ENCODE measurements at regions not wholly inside any gene's neighbourhood (a gene's known extent, or its start where the extent isn't known, plus 50 kb on each side); places are given as distances from the start of the nearest gene placed in this dataset.

GRCh38 chr5:125346316-125346715 is 599.9 kb upstream of the ZNF608 start:
- Histone ChIP-seq H3K79me2 (ENCODE audit: low read length) (no peaks in the 10 kb centered on the region), H3K9ac (ENCODE audit: low read length) (no peak overlapping the region), H3K4me3 (ENCODE audit: low read length) (no peak overlapping the region), H3K4me1 (ENCODE audit: low read length) (no peaks in the 10 kb centered on the region), H3K4me2 (ENCODE audit: low read depth, low read length, poor library complexity, severe bottlenecking) (no peak overlapping the region), H3K27ac (ENCODE audit: low read length) (no peak overlapping the region), H3K27me3 (ENCODE audit: low read length) (no peaks in the 10 kb centered on the region), H3K9me3 (ENCODE audit: low read length) (no peaks in the 10 kb centered on the region), H2AFZ (ENCODE audit: low read length) (no peak overlapping the region), H4K20me1 (ENCODE audit: insufficient read depth, low read depth, low read length) (no peaks in the 10 kb centered on the region), H3K9me2 (replicated peaks; ENCODE audit: insufficient read depth, low read length) (no peaks in the 10 kb centered on the region), H3K36me3 (ENCODE audit: insufficient read depth, low read length) (no peaks in the 10 kb centered on the region)
- DNase-seq: no peak

- Histone ChIP-seq H4K20me1 (ENCODE audit: insufficient read depth, low read depth, low read length) (no peaks in the 10 kb centered on the region), H3K4me1 (ENCODE audit: low read length) (no peaks in the 10 kb centered on the region), H3K4me3 (ENCODE audit: low read length) (no peak overlapping the region), H3K4me2 (ENCODE audit: low read depth, low read length, poor library complexity, severe bottlenecking) (no peak overlapping the region), H3K9ac (ENCODE audit: low read length) (no peak overlapping the region), H3K27me3 (ENCODE audit: low read length) (no peaks in the 10 kb centered on the region), H3K36me3 (ENCODE audit: insufficient read depth, low read length) (no peaks in the 10 kb centered on the region), H3K9me2 (replicated peaks; ENCODE audit: insufficient read depth, low read length) (no peaks in the 10 kb centered on the region), H3K9me3 (ENCODE audit: low read length) (no peaks in the 10 kb centered on the region), H2AFZ (ENCODE audit: low read length) (no peak overlapping the region), H3K27ac (ENCODE audit: low read length) (no peak overlapping the region), H3K79me2 (ENCODE audit: low read length) (no peaks in the 10 kb centered on the region)
- no peak for DNase-seq
Measured at GRCh38 chr5:125348221-125348692, 601.8 kb upstream of the ZNF608 start.

GRCh38 chr5:125348936-125349831 is 602.7 kb upstream of the ZNF608 start:
- Histone ChIP-seq H3K9me2 (replicated peaks; ENCODE audit: insufficient read depth, low read length) (no peaks in the 10 kb centered on the region), H3K36me3 (ENCODE audit: insufficient read depth, low read length) (no peaks in the 10 kb centered on the region), H3K4me1 (ENCODE audit: low read length) (no peaks in the 10 kb centered on the region), H4K20me1 (ENCODE audit: insufficient read depth, low read depth, low read length) (no peaks in the 10 kb centered on the region), H3K4me2 (ENCODE audit: low read depth, low read length, poor library complexity, severe bottlenecking) (no peak overlapping the region), H3K4me3 (ENCODE audit: low read length) (no peak overlapping the region), H3K9ac (ENCODE audit: low read length) (no peak overlapping the region), H2AFZ (ENCODE audit: low read length) (no peak overlapping the region), H3K79me2 (ENCODE audit: low read length) (no peaks in the 10 kb centered on the region), H3K27ac (ENCODE audit: low read length) (no peak overlapping the region), H3K27me3 (ENCODE audit: low read length) (no peaks in the 10 kb centered on the region), H3K9me3 (ENCODE audit: low read length) (no peaks in the 10 kb centered on the region)
- DNase-seq: no peak

GRCh38 chr5:125357660-125358059 is 611.2 kb upstream of the ZNF608 start:
- H3K79me2 ChIP-seq (ENCODE audit: low read length): no peaks in the 10 kb centered on the region
- H3K4me3 ChIP-seq (ENCODE audit: low read length): no peak overlapping the region
- no peaks in the 10 kb centered on the region for H3K4me1 ChIP-seq (ENCODE audit: low read length)
- H3K9ac ChIP-seq (ENCODE audit: low read length): no peak overlapping the region
- H2AFZ ChIP-seq (ENCODE audit: low read length): no peak overlapping the region
- H3K4me2 ChIP-seq (ENCODE audit: low read depth, low read length, poor library complexity, severe bottlenecking): no peak overlapping the region
- H3K27ac ChIP-seq (ENCODE audit: low read length): no peak overlapping the region
- no peaks in the 10 kb centered on the region for H3K9me2 ChIP-seq (replicated peaks; ENCODE audit: insufficient read depth, low read length)
- no peaks in the 10 kb centered on the region for H3K36me3 ChIP-seq (ENCODE audit: insufficient read depth, low read length)
- H3K27me3 ChIP-seq (ENCODE audit: low read length): no peaks in the 10 kb centered on the region
- DNase-seq: no peak
- no peaks in the 10 kb centered on the region for H3K9me3 ChIP-seq (ENCODE audit: low read length)
- H4K20me1 ChIP-seq (ENCODE audit: insufficient read depth, low read depth, low read length): no peaks in the 10 kb centered on the region

GRCh38 chr5:125365747-125366146 is 619.3 kb upstream of the ZNF608 start:
- no peak for DNase-seq
- H3K4me2 ChIP-seq (ENCODE audit: low read depth, low read length, poor library complexity, severe bottlenecking): no peak overlapping the region
- H3K4me3 ChIP-seq (ENCODE audit: low read length): no peak overlapping the region
- no peaks in the 10 kb centered on the region for H3K4me1 ChIP-seq (ENCODE audit: low read length)
- H2AFZ ChIP-seq (ENCODE audit: low read length): no peak overlapping the region
- H3K9ac ChIP-seq (ENCODE audit: low read length): no peak overlapping the region
- no peaks in the 10 kb centered on the region for H3K79me2 ChIP-seq (ENCODE audit: low read length)
- no peaks in the 10 kb centered on the region for H3K9me2 ChIP-seq (replicated peaks; ENCODE audit: insufficient read depth, low read length)
- no peaks in the 10 kb centered on the region for H4K20me1 ChIP-seq (ENCODE audit: insufficient read depth, low read depth, low read length)
- no peaks in the 10 kb centered on the region for H3K27me3 ChIP-seq (ENCODE audit: low read length)
- no peak overlapping the region for H3K27ac ChIP-seq (ENCODE audit: low read length)
- H3K9me3 ChIP-seq (ENCODE audit: low read length): no peaks in the 10 kb centered on the region
- H3K36me3 ChIP-seq (ENCODE audit: insufficient read depth, low read length): no peaks in the 10 kb centered on the region

- no peak overlapping the region for H3K4me3 ChIP-seq (ENCODE audit: low read length)
- no peaks in the 10 kb centered on the region for H3K9me2 ChIP-seq (replicated peaks; ENCODE audit: insufficient read depth, low read length)
- H3K9me3 ChIP-seq (ENCODE audit: low read length): no peaks in the 10 kb centered on the region
- no peaks in the 10 kb centered on the region for H3K36me3 ChIP-seq (ENCODE audit: insufficient read depth, low read length)
- DNase-seq: no peak
- no peaks in the 10 kb centered on the region for H4K20me1 ChIP-seq (ENCODE audit: insufficient read depth, low read depth, low read length)
- H3K27ac ChIP-seq (ENCODE audit: low read length): no peak overlapping the region
- H2AFZ ChIP-seq (ENCODE audit: low read length): no peak overlapping the region
- H3K4me2 ChIP-seq (ENCODE audit: low read depth, low read length, poor library complexity, severe bottlenecking): no peak overlapping the region
- H3K27me3 ChIP-seq (ENCODE audit: low read length): no peaks in the 10 kb centered on the region
- H3K9ac ChIP-seq (ENCODE audit: low read length): no peak overlapping the region
- H3K4me1 ChIP-seq (ENCODE audit: low read length): no peaks in the 10 kb centered on the region
- H3K79me2 ChIP-seq (ENCODE audit: low read length): no peaks in the 10 kb centered on the region
Measured at GRCh38 chr5:125367702-125368101, 621.3 kb upstream of the ZNF608 start.

- H4K20me1 ChIP-seq (ENCODE audit: insufficient read depth, low read depth, low read length): no peaks in the 10 kb centered on the region
- H3K79me2 ChIP-seq (ENCODE audit: low read length): no peaks in the 10 kb centered on the region
- no peak overlapping the region for H3K4me2 ChIP-seq (ENCODE audit: low read depth, low read length, poor library complexity, severe bottlenecking)
- H3K4me3 ChIP-seq (ENCODE audit: low read length): no peak overlapping the region
- H3K36me3 ChIP-seq (ENCODE audit: insufficient read depth, low read length): no peaks in the 10 kb centered on the region
- no peaks in the 10 kb centered on the region for H3K9me3 ChIP-seq (ENCODE audit: low read length)
- H3K27ac ChIP-seq (ENCODE audit: low read length): no peak overlapping the region
- no peak overlapping the region for H2AFZ ChIP-seq (ENCODE audit: low read length)
- H3K4me1 ChIP-seq (ENCODE audit: low read length): no peaks in the 10 kb centered on the region
- H3K9ac ChIP-seq (ENCODE audit: low read length): no peak overlapping the region
- no peak for DNase-seq
- no peaks in the 10 kb centered on the region for H3K9me2 ChIP-seq (replicated peaks; ENCODE audit: insufficient read depth, low read length)
- no peaks in the 10 kb centered on the region for H3K27me3 ChIP-seq (ENCODE audit: low read length)
Measured at GRCh38 chr5:125370461-125371205, 624.2 kb upstream of the ZNF608 start.

Measured in Karpas-422 (cell line).